ENCODE measurements at regions not wholly inside any gene's neighbourhood (a gene's known extent, or its start where the extent isn't known, plus 50 kb on each side); places are given as distances from the start of the nearest gene placed in this dataset.

DNA sequence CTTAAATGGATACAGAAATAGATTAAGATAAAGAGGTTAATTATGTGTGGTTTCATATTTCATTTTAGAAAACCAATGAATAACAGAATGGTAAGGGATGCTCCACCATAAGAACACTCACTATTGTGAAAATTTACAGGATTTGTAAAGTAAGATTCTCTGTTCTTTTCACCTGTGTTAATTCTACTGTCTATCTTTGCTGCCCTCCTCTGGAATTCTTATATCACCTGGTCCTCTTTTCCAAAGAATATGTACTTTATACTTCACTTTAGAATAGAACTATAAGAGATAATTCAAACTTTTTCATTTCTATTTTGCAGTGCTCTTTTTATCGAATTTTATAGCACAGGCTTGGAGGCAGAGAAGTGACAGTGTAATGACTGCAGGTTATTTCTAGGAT lies 213.4 kb downstream of the LURAP1L start (continued):
- no peak for TF ChIP-seq ZNF394 (tag by site-specific recombination; IDR thresholded peaks at IDR 0.05; ENCODE audit: borderline replicate concordance)
- TF ChIP-seq ZNF776 (tag by site-specific recombination; IDR thresholded peaks at IDR 0.05; ENCODE audit: borderline replicate concordance), result no peak
- TF ChIP-seq ZNF2 (tag by site-specific recombination; IDR thresholded peaks at IDR 0.05), result no peak
- no peak for TF ChIP-seq OSR2 (tag by site-specific recombination; IDR thresholded peaks at IDR 0.05)
- TF ChIP-seq EGR2 (tag by site-specific recombination; IDR thresholded peaks at IDR 0.05; ENCODE audit: low read depth), result no peak
- no peak for TF ChIP-seq ZNF747 (tag by site-specific recombination; IDR thresholded peaks at IDR 0.05)
- no peak for TF ChIP-seq ZNF76 (tag by site-specific recombination; IDR thresholded peaks at IDR 0.05; ENCODE audit: borderline replicate concordance, low read depth)

- H3K36me3 ChIP-seq (ENCODE audit: control insufficient read depth in 2 of 2, insufficient read depth in 1 of 2, low read length in 2 of 2), result no peaks in the 10 kb centered on the region
- H3K4me3 ChIP-seq (ENCODE audit: low read depth, low read length), result no peak overlapping the region
- TF ChIP-seq ZNF561 (tag by site-specific recombination; IDR thresholded peaks at IDR 0.05; ENCODE audit: borderline replicate concordance), result no peak
- TF ChIP-seq ZNF600 (tag by site-specific recombination; IDR thresholded peaks at IDR 0.05), result no peak
- no peak for TF ChIP-seq ZNF677 (tag by site-specific recombination; IDR thresholded peaks at IDR 0.05)
- H3K9me3 ChIP-seq (ENCODE audit: control insufficient read depth, insufficient read depth, low read depth, low read length), result no peaks in the 10 kb centered on the region
- no peaks in the 10 kb centered on the region for H3K4me1 ChIP-seq (ENCODE audit: control insufficient read depth, insufficient read depth, low read length)
- ChIA-PET CTCF (no interaction called here), POLR2A (no interaction called here)
- no peak overlapping the region for H3K27ac ChIP-seq (ENCODE audit: extremely low read depth, low read depth, low read length)
Observed at GRCh38 chr9:12989669-12990068, 214.8 kb downstream of the LURAP1L start.

GRCh38 chr9:12993466-12993865 lies 218.6 kb downstream of the LURAP1L start:
- Histone ChIP-seq H3K9me3 (ENCODE audit: control insufficient read depth, insufficient read depth, low read depth, low read length) (no peaks in the 10 kb centered on the region), H3K27ac (ENCODE audit: extremely low read depth, low read depth, low read length) (no peak overlapping the region), H3K36me3 (ENCODE audit: control insufficient read depth in 2 of 2, insufficient read depth in 1 of 2, low read length in 2 of 2) (no peaks in the 10 kb centered on the region), H3K4me1 (ENCODE audit: control insufficient read depth, insufficient read depth, low read length) (no peaks in the 10 kb centered on the region), H3K4me3 (ENCODE audit: low read depth, low read length) (no peak overlapping the region)
- ChIA-PET POLR2A (no interaction called here), CTCF (no interaction called here)
- TF ChIP-seq ZNF354C (tag by site-specific recombination; IDR thresholded peaks at IDR 0.05; ENCODE audit: borderline replicate concordance, low read depth), result no peak
- TF ChIP-seq KLF7 (tag by site-specific recombination; IDR thresholded peaks at IDR 0.05; ENCODE audit: borderline replicate concordance), result no peak
- TF ChIP-seq, protein P1, sequence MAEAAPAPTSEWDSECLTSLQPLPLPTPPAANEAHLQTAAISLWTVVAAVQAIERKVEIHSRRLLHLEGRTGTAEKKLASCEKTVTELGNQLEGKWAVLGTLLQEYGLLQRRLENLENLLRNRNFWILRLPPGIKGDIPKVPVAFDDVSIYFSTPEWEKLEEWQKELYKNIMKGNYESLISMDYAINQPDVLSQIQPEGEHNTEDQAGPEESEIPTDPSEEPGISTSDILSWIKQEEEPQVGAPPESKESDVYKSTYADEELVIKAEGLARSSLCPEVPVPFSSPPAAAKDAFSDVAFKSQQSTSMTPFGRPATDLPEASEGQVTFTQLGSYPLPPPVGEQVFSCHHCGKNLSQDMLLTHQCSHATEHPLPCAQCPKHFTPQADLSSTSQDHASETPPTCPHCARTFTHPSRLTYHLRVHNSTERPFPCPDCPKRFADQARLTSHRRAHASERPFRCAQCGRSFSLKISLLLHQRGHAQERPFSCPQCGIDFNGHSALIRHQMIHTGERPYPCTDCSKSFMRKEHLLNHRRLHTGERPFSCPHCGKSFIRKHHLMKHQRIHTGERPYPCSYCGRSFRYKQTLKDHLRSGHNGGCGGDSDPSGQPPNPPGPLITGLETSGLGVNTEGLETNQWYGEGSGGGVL (tag by site-specific recombination; IDR thresholded peaks at IDR 0.05), result no peak
- no peak for TF ChIP-seq SCRT2 (tag by site-specific recombination; IDR thresholded peaks at IDR 0.05)
- no peak for TF ChIP-seq ZNF341 (tag by site-specific recombination; IDR thresholded peaks at IDR 0.05; ENCODE audit: low read depth)
- no peak for TF ChIP-seq ZBTB8A (tag by site-specific recombination; IDR thresholded peaks at IDR 0.05)
- no peak for TF ChIP-seq ZNF184 (tag by site-specific recombination; IDR thresholded peaks at IDR 0.05)
- no peak for TF ChIP-seq ZNF514 (tag by site-specific recombination; IDR thresholded peaks at IDR 0.05)

DNA sequence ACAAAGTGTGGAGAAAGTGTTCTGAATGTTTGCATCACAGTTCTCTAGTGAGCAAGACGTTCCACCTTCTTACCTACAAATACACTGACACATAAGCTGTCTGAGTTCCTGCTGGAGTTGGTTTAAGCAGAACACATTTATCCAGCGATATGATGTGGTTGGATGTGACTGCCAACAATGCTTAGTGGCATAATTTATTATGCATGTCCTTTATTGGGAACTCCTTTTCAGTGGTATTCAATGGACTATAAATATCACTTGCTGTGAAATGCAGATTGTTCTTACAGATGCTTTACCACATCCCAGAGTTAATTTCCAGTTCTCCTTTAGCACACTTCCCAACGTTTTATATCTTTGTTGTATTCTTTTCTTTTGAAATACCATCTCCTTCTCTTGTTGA lies 222.2 kb downstream of the LURAP1L start:
- no peaks in the 10 kb centered on the region for H3K4me1 ChIP-seq (ENCODE audit: control insufficient read depth, insufficient read depth, low read length)
- POLR2A ChIA-PET, result no interaction called here
- no peaks in the 10 kb centered on the region for H3K36me3 ChIP-seq (ENCODE audit: control insufficient read depth in 2 of 2, insufficient read depth in 1 of 2, low read length in 2 of 2)
- CTCF ChIA-PET, result no interaction called here
- H3K27ac ChIP-seq (ENCODE audit: extremely low read depth, low read depth, low read length), result no peak overlapping the region
- no peak overlapping the region for H3K4me3 ChIP-seq (ENCODE audit: low read depth, low read length)
- H3K9me3 ChIP-seq (ENCODE audit: control insufficient read depth, insufficient read depth, low read depth, low read length), result no peaks in the 10 kb centered on the region
- TF ChIP-seq ZNF561 (tag by site-specific recombination; IDR thresholded peaks at IDR 0.05; ENCODE audit: borderline replicate concordance) (no peak), YY2 (tag by site-specific recombination; IDR thresholded peaks at IDR 0.05) (no peak), ZNF266 (tag by site-specific recombination; IDR thresholded peaks at IDR 0.05; ENCODE audit: low read depth) (no peak)
